Gastroesophageal sphincter (tissue), 4 donors: ENCODE measurements at regions not wholly inside any gene's neighbourhood (a gene's known extent, or its start where the extent isn't known, plus 50 kb on each side); places are given as distances from the start of the nearest gene placed in this dataset.
A peak's percentile ranks its signal among the peaks of the same experiment; 100 is the strongest.

ENCODE experiments used
- ATAC-seq: fragments of 150-250 bp; one replicate; pipeline ENCODE4 v1.9.1; 2016; ENCODE audit warnings: mild to moderate bottlenecking, moderate library complexity
- H3K27ac ChIP-seq, 4 donors: fragments of 200-600 bp; sonication (generic) in 3 of 4; 1 replicate in 3 of 4; 2 replicates in 1 of 4; pipeline ENCODE4 v1.5.1; 2016 to 2019
- H3K27me3 ChIP-seq: fragments of 200-600 bp; sonication (generic); one replicate; pipeline ENCODE4 v1.5.1; 2019
- H3K36me3 ChIP-seq, 2 donors: fragments of 200-600 bp; sonication (generic); one replicate each; pipeline ENCODE4 v1.5.1; 2019; ENCODE audit warnings: control low read depth in 1 of 2
- H3K4me1 ChIP-seq, 3 donors: fragments of 200-600 bp; sonication (generic); 1 replicate in 2 of 3; 2 replicates in 1 of 3; pipeline ENCODE4 v1.5.1; 2016 to 2019; ENCODE audit warnings: control low read depth in 2 of 3
- H3K4me3 ChIP-seq, 2 donors: fragments of 200-600 bp; sonication (generic); one replicate each; pipeline ENCODE4 v1.5.1; 2019; ENCODE audit warnings: mild to moderate bottlenecking in 1 of 2, moderate library complexity in 1 of 2
- H3K9me3 ChIP-seq, 3 donors: fragments of 200-600 bp; sonication (generic); one replicate each; pipeline ENCODE4 v1.5.1; 2017 to 2019; ENCODE audit warnings: control low read depth in 2 of 3
- EP300 ChIP-seq: sonication (generic); formaldehyde crosslinking; IDR thresholded peaks from one replicate; pipeline ENCODE4 v1.6.1; 2017; ENCODE audit warnings: antibody characterized with exemption, mild to moderate bottlenecking
- POLR2A ChIP-seq, 2 donors: fragments of 450-650 bp; IDR thresholded peaks; one replicate each; pipeline ENCODE4 v1.6.1; 2017; ENCODE audit warnings: antibody characterized with exemption in 2 of 2, mild to moderate bottlenecking in 2 of 2, moderate library complexity in 1 of 2
- POLR2AphosphoS5 ChIP-seq: sonication (generic); formaldehyde crosslinking; IDR thresholded peaks from one replicate; pipeline ENCODE4 v1.6.1; 2017; ENCODE audit warnings: antibody characterized with exemption
- WGBS, 2 donors: methylation state at CpG; one replicate each; pipeline ENCODE4 v1.1.5; 2018; ENCODE audit warnings: low coverage in 1 of 2; 5-methylcytosine and 5-hydroxymethylcytosine counted together
- TF ChIP-seq, protein P1 (sequence below), 4 experiments: fragments of 200-600 bp in 2 of 4; fragments of 450-650 bp in 2 of 4; sonication (generic) in 1 of 4; IDR thresholded peaks; one replicate each; pipeline ENCODE4 v1.5.1; 2017 to 2019; ENCODE audit warnings: antibody characterized with exemption in 4 of 4, mild to moderate bottlenecking in 2 of 4, moderate library complexity in 2 of 4

DNA sequence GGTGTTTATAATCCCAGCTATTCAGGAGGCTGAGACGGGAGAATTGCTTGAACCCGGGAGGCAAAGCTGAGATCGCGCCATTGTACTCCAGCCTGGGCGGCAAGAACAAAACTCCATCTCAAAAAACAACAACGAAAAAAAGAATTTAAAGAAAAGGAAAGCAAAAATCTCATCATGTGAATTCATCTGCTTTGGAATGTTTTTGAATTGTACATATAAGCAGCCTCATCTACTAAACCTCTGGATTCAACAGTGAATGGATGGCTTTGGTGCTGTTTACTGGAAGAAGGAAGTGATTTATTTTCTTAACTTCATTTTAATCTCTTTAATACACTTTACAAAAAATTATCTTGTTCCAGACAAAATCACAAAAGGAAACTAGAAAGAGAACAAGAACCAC, 51.8 kb upstream of the PNRC1 start:
- Histone ChIP-seq H3K27ac (no peak overlapping the region), H3K36me3 (no peaks in the 10 kb centered on the region), H3K4me1 (peaks cover 0 to 23% (median 4%) of the 10 kb centered on the region in 3 donors), H3K9me3 (no peaks in the 10 kb centered on the region), H3K27me3 (no peaks in the 10 kb centered on the region), H3K4me3 (no peak overlapping the region)
- ATAC-seq: no peak
- TF ChIP-seq POLR2AphosphoS5: no peak
- 95 to 100% methylated on average over 1 to 4 of the region's 6 CpGs for WGBS, 2 donors

DNA sequence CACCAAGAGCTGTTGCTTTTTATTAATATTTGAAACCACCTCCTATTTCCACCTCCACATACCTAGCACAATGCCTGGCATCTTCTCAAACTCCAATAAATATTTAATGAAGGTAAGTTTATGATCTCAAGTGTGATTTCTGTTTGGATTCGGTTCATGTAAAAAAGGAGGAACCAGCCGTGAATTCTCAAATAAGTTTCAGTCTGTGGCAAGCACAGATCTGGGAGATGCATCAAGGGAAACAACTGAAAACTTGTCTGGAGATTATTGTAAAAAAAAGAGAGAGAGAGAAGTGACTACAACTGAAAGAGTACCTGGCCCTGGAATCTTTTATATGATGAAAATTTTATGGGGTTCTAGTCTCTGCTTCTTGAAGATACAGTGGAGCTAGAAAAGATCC, 52.8 kb upstream of the PNRC1 start:
- no peak overlapping the region for H3K4me3 ChIP-seq
- H3K4me1 ChIP-seq: peaks cover 8 to 29% (median 14%) of the 10 kb centered on the region in 3 donors
- ATAC-seq: no peak
- H3K36me3 ChIP-seq: no peaks in the 10 kb centered on the region
- no peaks in the 10 kb centered on the region for H3K9me3 ChIP-seq
- whole genome bisulfite sequencing, 2 donors: 71% methylated on average over 2 of the region's 2 CpGs; no CpG with 5 or more reads in 1 of the 2 donors
- no peak for TF ChIP-seq POLR2A (IDR thresholded peaks at IDR 0.05)
- TF ChIP-seq EP300: no peak
- H3K27ac ChIP-seq: no peak overlapping the region
- H3K27me3 ChIP-seq: no peaks in the 10 kb centered on the region

DNA sequence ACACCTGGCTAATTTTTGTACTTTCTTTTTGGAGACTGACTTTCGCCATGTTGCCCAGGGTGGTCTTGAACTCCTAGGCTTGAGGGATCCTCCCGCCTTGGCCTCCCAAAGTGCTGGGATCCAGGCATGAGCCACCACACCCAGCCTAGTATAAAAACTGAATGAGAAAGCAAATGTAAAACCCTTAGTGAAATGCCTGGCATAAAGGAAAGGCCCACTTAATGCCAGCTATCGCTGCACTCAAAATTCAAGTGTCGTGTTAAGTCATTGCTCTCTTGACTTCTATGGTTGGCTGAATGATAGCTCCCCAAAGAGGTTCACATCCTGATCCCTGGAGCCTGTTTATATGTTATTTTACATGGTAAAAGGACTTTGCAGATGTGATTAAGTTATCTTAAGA, 54.4 kb upstream of the PNRC1 start:
- H3K27ac ChIP-seq: peak overlapping the region in 2 of 4 donors; percentile 20 to 74
- H3K9me3 ChIP-seq: no peaks in the 10 kb centered on the region
- no peak for ATAC-seq
- TF ChIP-seq EP300 (no peak), POLR2A (IDR thresholded peaks at IDR 0.05) (no peak), POLR2AphosphoS5 (no peak)
- TF ChIP-seq, protein P1, sequence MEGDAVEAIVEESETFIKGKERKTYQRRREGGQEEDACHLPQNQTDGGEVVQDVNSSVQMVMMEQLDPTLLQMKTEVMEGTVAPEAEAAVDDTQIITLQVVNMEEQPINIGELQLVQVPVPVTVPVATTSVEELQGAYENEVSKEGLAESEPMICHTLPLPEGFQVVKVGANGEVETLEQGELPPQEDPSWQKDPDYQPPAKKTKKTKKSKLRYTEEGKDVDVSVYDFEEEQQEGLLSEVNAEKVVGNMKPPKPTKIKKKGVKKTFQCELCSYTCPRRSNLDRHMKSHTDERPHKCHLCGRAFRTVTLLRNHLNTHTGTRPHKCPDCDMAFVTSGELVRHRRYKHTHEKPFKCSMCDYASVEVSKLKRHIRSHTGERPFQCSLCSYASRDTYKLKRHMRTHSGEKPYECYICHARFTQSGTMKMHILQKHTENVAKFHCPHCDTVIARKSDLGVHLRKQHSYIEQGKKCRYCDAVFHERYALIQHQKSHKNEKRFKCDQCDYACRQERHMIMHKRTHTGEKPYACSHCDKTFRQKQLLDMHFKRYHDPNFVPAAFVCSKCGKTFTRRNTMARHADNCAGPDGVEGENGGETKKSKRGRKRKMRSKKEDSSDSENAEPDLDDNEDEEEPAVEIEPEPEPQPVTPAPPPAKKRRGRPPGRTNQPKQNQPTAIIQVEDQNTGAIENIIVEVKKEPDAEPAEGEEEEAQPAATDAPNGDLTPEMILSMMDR (IDR thresholded peaks at IDR 0.05): no peak
- H3K4me1 ChIP-seq: peaks cover 14 to 39% (median 24%) of the 10 kb centered on the region in 3 donors
- no peaks in the 10 kb centered on the region for H3K27me3 ChIP-seq
- WGBS, 2 donors: 100% methylated on average over 1 to 3 of the region's 4 CpGs
- H3K4me3 ChIP-seq: no peak overlapping the region
- H3K36me3 ChIP-seq: no peaks in the 10 kb centered on the region

DNA sequence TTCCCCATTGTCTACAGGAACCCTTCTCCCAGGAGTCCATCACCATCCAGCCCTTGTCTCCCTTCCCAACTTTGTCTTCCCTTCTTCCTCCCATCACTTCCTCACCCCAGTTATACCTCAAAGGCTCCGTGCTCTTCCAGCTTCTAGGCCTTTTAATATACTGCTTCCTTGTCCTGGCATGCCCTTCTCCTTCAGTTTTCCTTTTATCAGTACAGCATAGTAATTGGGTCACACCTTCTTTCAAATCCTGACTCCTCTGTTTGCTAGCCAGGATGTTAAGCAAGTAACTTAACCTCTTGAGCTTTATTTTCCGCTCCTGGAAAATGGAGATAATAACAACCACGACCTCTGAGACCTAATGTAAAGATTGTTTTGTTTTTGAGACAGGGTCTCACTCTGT, 54.9 kb upstream of the PNRC1 start:
- Histone ChIP-seq H3K27ac (peak overlapping the region in 2 of 4 donors; percentile 20 to 74), H3K4me3 (no peak overlapping the region), H3K36me3 (no peaks in the 10 kb centered on the region), H3K9me3 (no peaks in the 10 kb centered on the region), H3K27me3 (no peaks in the 10 kb centered on the region), H3K4me1 (peaks cover 14 to 43% (median 24%) of the 10 kb centered on the region in 3 donors)
- no peak for TF ChIP-seq POLR2A (IDR thresholded peaks at IDR 0.05)
- TF ChIP-seq, protein P1 (IDR thresholded peaks at IDR 0.05): no peak
- TF ChIP-seq EP300: no peak
- no peak for TF ChIP-seq POLR2AphosphoS5
- 76 to 100% methylated on average over 1 to 2 of the region's 3 CpGs for WGBS, 2 donors
- no peak for ATAC-seq

DNA sequence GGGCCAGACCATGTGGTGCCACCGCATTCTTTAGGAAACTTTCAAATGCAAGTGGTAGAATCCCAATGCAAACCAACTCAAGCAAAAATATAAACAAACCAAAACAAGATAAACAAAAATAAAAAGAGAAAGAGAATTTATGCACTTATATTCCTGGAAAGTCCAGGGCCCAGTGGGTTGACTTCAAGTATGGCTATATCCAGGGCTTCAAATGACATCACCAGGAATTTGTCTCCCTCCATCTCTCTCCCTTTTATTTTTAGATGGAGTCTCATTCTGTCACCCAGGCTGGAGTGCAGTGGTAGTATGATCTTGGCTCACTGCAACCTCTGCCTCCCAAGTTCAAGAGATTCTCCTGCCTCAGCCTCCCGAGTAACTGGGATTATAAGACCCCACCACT, 56.1 kb upstream of the PNRC1 start:
- peak; percentile 7 for ATAC-seq
- H3K27ac ChIP-seq: peak overlapping the region; percentile 39 to 86 (median 72)
- peaks cover 14 to 43% (median 24%) of the 10 kb centered on the region in 3 donors for H3K4me1 ChIP-seq
- TF ChIP-seq, protein P1 (IDR thresholded peaks at IDR 0.05): no peak
- TF ChIP-seq EP300: no peak
- TF ChIP-seq POLR2AphosphoS5: no peak
- no peaks in the 10 kb centered on the region for H3K36me3 ChIP-seq
- no peaks in the 10 kb centered on the region for H3K9me3 ChIP-seq
- no peak overlapping the region for H3K4me3 ChIP-seq
- no peaks in the 10 kb centered on the region for H3K27me3 ChIP-seq
- 82 to 85% methylated on average over 2 of the region's 2 CpGs for WGBS, 2 donors

DNA sequence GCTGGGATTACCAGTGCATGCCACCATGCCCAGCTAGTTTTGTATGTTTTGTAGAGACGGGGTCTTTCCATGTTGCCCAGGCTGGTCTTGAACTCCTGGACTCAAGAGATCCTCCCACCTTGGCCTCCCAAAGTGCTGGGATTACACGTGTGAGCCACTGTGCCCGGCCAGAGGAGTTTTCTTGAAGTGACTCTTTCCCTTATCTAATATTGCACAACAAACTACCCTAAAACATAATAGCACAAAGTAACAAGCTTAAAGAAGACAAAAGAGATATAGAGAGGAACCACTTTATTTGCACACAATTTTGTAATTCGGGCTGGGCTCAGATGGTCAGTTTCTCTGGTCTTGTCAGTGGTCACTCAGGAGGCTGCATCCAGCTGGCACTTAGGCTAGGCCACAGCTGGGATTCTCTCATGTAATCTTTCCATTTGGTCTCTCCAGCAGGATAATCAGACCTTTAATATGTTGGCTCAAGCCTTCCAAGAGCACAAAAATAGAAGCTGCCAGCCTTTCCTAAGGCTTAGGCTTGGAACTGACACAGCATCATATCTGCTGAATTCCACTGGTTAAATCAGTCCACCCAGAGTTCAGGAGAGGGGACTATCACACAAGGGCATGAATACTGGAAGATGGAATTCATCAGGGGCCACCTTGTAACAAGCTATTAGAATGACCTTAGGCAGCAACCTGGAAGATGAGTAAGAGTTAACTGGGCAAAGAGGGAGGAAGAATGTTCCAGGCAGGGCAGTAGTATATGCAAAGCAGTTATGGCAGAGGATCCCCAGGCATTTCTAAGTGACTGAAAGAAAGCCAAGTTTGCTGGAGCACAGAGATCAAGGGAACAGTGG, 56.7 kb upstream of the PNRC1 start:
- 17 to 25% methylated on average over 1 of the region's 4 CpGs for WGBS, 2 donors

More for the DNA sequence above, 56.7 kb upstream of the PNRC1 start:
- peak overlapping the region; percentile 39 to 86 (median 72) for H3K27ac ChIP-seq
- H3K9me3 ChIP-seq: no peaks in the 10 kb centered on the region
- peak; percentile 55 for ATAC-seq
- TF ChIP-seq POLR2AphosphoS5 (peak; percentile 87), POLR2A (IDR thresholded peaks at IDR 0.05) (no peak), EP300 (no peak)
- TF ChIP-seq, protein P1 (IDR thresholded peaks at IDR 0.05): no peak
- H3K36me3 ChIP-seq: no peaks in the 10 kb centered on the region
- no peak overlapping the region for H3K4me3 ChIP-seq
- H3K27me3 ChIP-seq: no peaks in the 10 kb centered on the region
- H3K4me1 ChIP-seq: peaks cover 14 to 43% (median 24%) of the 10 kb centered on the region in 3 donors
